GM12891 (cell line): ENCODE measurements at regions not wholly inside any gene's neighbourhood (a gene's known extent, or its start where the extent isn't known, plus 50 kb on each side); places are given as distances from the start of the nearest gene placed in this dataset.

Experiments
- PAX5 ChIP-seq: IDR thresholded peaks from 2 replicates; pipeline ENCODE4 v1.6.1; 2011; ENCODE audit warnings: low read length, moderate library complexity, mild to moderate bottlenecking; ENCODE audit not compliant: insufficient read depth, severe bottlenecking
- POLR2A ChIP-seq: IDR thresholded peaks from 2 replicates; pipeline ENCODE4 v1.6.1; 2011; ENCODE audit warnings: low read depth, low read length, control low read depth
- POLR2AphosphoS5 ChIP-seq: IDR thresholded peaks from 2 replicates; pipeline ENCODE4 v1.6.1; 2011; ENCODE audit warnings: low read depth, low read length, control low read depth
- POU2F2 ChIP-seq: IDR thresholded peaks from 2 replicates; pipeline ENCODE4 v1.6.1; 2011; ENCODE audit warnings: low read depth, mild to moderate bottlenecking, control low read depth, low read length, moderate library complexity
- SPI1 ChIP-seq: IDR thresholded peaks from 2 replicates; pipeline ENCODE4 v1.6.1; 2011; ENCODE audit warnings: low read depth, low read length, control low read depth
- TAF1 ChIP-seq: IDR thresholded peaks from 2 replicates; pipeline ENCODE4 v1.6.1; 2011; ENCODE audit warnings: low read depth, low read length, control low read depth

DNA sequence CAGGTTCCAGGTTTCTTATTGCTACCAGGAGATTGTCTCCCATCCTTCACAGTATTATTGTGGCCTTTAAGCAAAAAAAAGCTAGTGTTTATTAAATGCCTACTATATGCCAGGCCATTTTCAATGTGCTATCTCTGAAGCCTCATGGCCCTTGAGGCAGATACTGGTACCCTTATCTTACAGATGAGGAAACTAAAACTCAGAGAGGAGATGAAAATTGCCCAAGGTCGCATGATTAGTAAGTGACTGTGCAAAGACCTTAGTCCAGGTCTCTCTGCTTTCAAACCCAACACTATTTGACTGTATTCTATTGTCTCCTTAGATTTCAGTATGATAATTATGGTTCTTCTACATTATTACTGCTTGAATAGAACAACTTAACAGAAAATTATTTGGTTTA lies 717.9 kb upstream of the AMOT start:
- TF ChIP-seq POLR2A (no peak), POU2F2 (no peak), TAF1 (no peak), SPI1 (no peak), POLR2AphosphoS5 (no peak), PAX5 (no peak)
